ENCODE measurements at regions not wholly inside any gene's neighbourhood (a gene's known extent, or its start where the extent isn't known, plus 50 kb on each side); places are given as distances from the start of the nearest gene placed in this dataset.

DNA sequence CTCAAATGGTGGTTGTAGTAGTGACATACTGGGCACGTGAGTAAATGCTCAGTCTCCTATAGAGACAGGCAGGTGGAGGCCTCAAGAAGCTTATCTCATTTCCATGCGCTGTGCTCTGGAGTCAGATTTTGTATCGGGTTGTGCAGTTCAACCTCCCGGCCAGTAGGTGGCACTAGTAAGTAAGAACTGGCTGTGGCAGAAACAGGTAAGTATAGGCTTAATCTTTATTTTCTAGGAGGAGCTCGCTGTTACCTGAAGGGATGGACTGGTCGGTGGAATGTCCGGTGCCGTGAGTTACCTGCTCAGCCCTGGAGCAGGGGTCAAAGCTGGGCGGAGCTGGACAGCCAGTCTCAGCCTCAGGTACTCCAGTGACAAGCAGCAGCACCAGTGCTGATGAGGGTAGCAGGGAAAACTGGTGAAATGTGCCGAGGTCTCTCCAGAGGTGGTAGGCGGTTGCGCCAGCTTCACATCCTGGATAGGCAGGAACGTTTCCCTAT lies 880.1 kb upstream of the SEMA6A start:
- Histone ChIP-seq H2AK5ac (ENCODE audit: low read depth, low read length) (no peak overlapping the region), H3K36me3 (replicated peaks in 1 of 2; ENCODE audit: control insufficient read depth in 2 of 2, insufficient read depth in 2 of 2, low read length in 2 of 2) (no peaks in the 10 kb centered on the region), H2BK15ac (ENCODE audit: low read length) (no peak overlapping the region), H3K4me1 (ENCODE audit: control insufficient read depth in 2 of 2, insufficient read depth in 1 of 2, low read depth in 1 of 2, low read length in 2 of 2) (no peaks in the 10 kb centered on the region), H2AFZ (ENCODE audit: low read length) (no peak overlapping the region), H3K27me3 (ENCODE audit: control insufficient read depth in 3 of 3, insufficient read depth in 3 of 3, low read depth in 1 of 3, low read length in 3 of 3) (no peaks in the 10 kb centered on the region), H2BK12ac (ENCODE audit: low read length) (no peak overlapping the region), H2BK120ac (ENCODE audit: low read depth, low read length) (no peak overlapping the region), H3K14ac (ENCODE audit: low read length) (no peak overlapping the region), H3K4ac (ENCODE audit: low read length) (no peak overlapping the region), H3K9ac (ENCODE audit: low read depth, low read length, poor library complexity) (no peak overlapping the region), H3K23ac (ENCODE audit: low read depth, low read length, poor library complexity) (no peak overlapping the region), H3K4me2 (ENCODE audit: insufficient read depth, low read length, poor library complexity, severe bottlenecking) (peak overlapping the region; percentile 41), H4K91ac (ENCODE audit: low read depth, low read length, poor library complexity) (no peak overlapping the region), H2BK5ac (ENCODE audit: low read length) (no peak overlapping the region), H3K27ac (replicated peaks; ENCODE audit: low read length) (no peak overlapping the region), H3K4me3 (ENCODE audit: low read length in 2 of 2) (peak overlapping the region in 1 of 2 donors; percentile 75), H4K8ac (ENCODE audit: low read depth, low read length) (no peak overlapping the region), H3K18ac (ENCODE audit: low read length) (no peak overlapping the region), H3K79me1 (ENCODE audit: low read depth, low read length) (no peaks in the 10 kb centered on the region), H3K9me3 (replicated peaks in 1 of 2; ENCODE audit: control insufficient read depth in 2 of 2, insufficient read depth in 1 of 2, low read depth in 1 of 2, low read length in 2 of 2) (no peaks in the 10 kb centered on the region)
- peak; percentile 9 for DNase-seq (ENCODE audit: low spot score)
- WGBS, 2 donors (ENCODE audit: extremely low coverage in 2 of 2, insufficient read length in 2 of 2, insufficient replicate concordance in 1 of 2) = no CpG with 5 or more reads among the region's 13 CpGs

GRCh38 chr5:117436846-117437245 lies 862.2 kb upstream of the SEMA6A start:
- no peak overlapping the region for H2AK5ac ChIP-seq (ENCODE audit: low read depth, low read length)
- H3K27ac ChIP-seq (replicated peaks; ENCODE audit: low read length) = no peak overlapping the region
- H2AFZ ChIP-seq (ENCODE audit: low read length) = no peak overlapping the region
- no peak overlapping the region for H3K14ac ChIP-seq (ENCODE audit: low read length)
- no peak overlapping the region for H2BK5ac ChIP-seq (ENCODE audit: low read length)
- H3K36me3 ChIP-seq (replicated peaks in 1 of 2; ENCODE audit: control insufficient read depth in 2 of 2, insufficient read depth in 2 of 2, low read length in 2 of 2) = no peaks in the 10 kb centered on the region
- H3K4me2 ChIP-seq (ENCODE audit: insufficient read depth, low read length, poor library complexity, severe bottlenecking) = no peak overlapping the region
- H3K9ac ChIP-seq (ENCODE audit: low read depth, low read length, poor library complexity) = no peak overlapping the region
- H3K79me1 ChIP-seq (ENCODE audit: low read depth, low read length) = no peaks in the 10 kb centered on the region
- peaks cover 0 to 5% of the 10 kb centered on the region in 2 donors for H3K4me1 ChIP-seq (ENCODE audit: control insufficient read depth in 2 of 2, insufficient read depth in 1 of 2, low read depth in 1 of 2, low read length in 2 of 2)
- no peak overlapping the region for H3K23ac ChIP-seq (ENCODE audit: low read depth, low read length, poor library complexity)
- H3K18ac ChIP-seq (ENCODE audit: low read length) = no peak overlapping the region
- H3K4me3 ChIP-seq (ENCODE audit: low read length in 2 of 2) = no peak overlapping the region
- DNase-seq (ENCODE audit: low spot score) = no peak
- WGBS, 2 donors (ENCODE audit: extremely low coverage in 2 of 2, insufficient read length in 2 of 2, insufficient replicate concordance in 1 of 2) = no CpG with 5 or more reads among the region's 4 CpGs
- H4K8ac ChIP-seq (ENCODE audit: low read depth, low read length) = no peak overlapping the region
- H3K9me3 ChIP-seq (replicated peaks in 1 of 2; ENCODE audit: control insufficient read depth in 2 of 2, insufficient read depth in 1 of 2, low read depth in 1 of 2, low read length in 2 of 2) = no peaks in the 10 kb centered on the region
- H2BK12ac ChIP-seq (ENCODE audit: low read length) = no peak overlapping the region
- H2BK15ac ChIP-seq (ENCODE audit: low read length) = no peak overlapping the region
- H4K91ac ChIP-seq (ENCODE audit: low read depth, low read length, poor library complexity) = no peak overlapping the region
- H3K27me3 ChIP-seq (ENCODE audit: control insufficient read depth in 3 of 3, insufficient read depth in 3 of 3, low read depth in 1 of 3, low read length in 3 of 3) = no peaks in the 10 kb centered on the region
- no peak overlapping the region for H2BK120ac ChIP-seq (ENCODE audit: low read depth, low read length)
- H3K4ac ChIP-seq (ENCODE audit: low read length) = no peak overlapping the region

DNA sequence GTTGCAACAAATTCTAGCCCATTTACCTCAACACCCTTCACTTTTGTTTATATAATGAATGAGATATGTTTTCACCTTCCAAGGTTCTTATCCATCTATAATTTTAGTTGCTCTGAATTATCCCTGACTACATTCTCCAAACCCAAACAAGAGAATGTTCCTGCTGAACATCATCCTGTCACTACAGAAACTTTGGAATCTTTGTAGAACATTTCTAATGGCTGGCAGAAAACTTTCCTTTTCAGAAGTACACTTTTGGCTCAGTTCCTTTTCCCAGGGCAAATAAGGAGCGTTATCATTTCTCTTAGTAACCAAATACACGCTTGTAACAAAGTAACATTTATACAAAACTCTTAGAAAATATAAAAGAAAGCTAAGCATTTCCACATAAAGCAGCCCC lies 860.6 kb upstream of the SEMA6A start:
- Histone ChIP-seq H2AFZ (ENCODE audit: low read length) (peak overlapping the region; percentile 35), H3K9me3 (replicated peaks in 1 of 2; ENCODE audit: control insufficient read depth in 2 of 2, insufficient read depth in 1 of 2, low read depth in 1 of 2, low read length in 2 of 2) (no peaks in the 10 kb centered on the region), H3K23ac (ENCODE audit: low read depth, low read length, poor library complexity) (no peak overlapping the region), H4K8ac (ENCODE audit: low read depth, low read length) (no peak overlapping the region), H4K91ac (ENCODE audit: low read depth, low read length, poor library complexity) (no peak overlapping the region), H3K79me1 (ENCODE audit: low read depth, low read length) (no peaks in the 10 kb centered on the region), H3K9ac (ENCODE audit: low read depth, low read length, poor library complexity) (no peak overlapping the region), H3K4ac (ENCODE audit: low read length) (no peak overlapping the region), H3K4me1 (ENCODE audit: control insufficient read depth in 2 of 2, insufficient read depth in 1 of 2, low read depth in 1 of 2, low read length in 2 of 2) (peaks cover 0 to 5% of the 10 kb centered on the region in 2 donors), H3K4me2 (ENCODE audit: insufficient read depth, low read length, poor library complexity, severe bottlenecking) (no peak overlapping the region), H2BK12ac (ENCODE audit: low read length) (no peak overlapping the region), H3K18ac (ENCODE audit: low read length) (no peak overlapping the region), H2BK5ac (ENCODE audit: low read length) (no peak overlapping the region), H3K4me3 (ENCODE audit: low read length in 2 of 2) (no peak overlapping the region), H2BK15ac (ENCODE audit: low read length) (no peak overlapping the region), H3K27me3 (ENCODE audit: control insufficient read depth in 3 of 3, insufficient read depth in 3 of 3, low read depth in 1 of 3, low read length in 3 of 3) (no peaks in the 10 kb centered on the region), H3K14ac (ENCODE audit: low read length) (no peak overlapping the region), H2BK120ac (ENCODE audit: low read depth, low read length) (no peak overlapping the region), H3K27ac (replicated peaks; ENCODE audit: low read length) (no peak overlapping the region), H2AK5ac (ENCODE audit: low read depth, low read length) (no peak overlapping the region), H3K36me3 (replicated peaks in 1 of 2; ENCODE audit: control insufficient read depth in 2 of 2, insufficient read depth in 2 of 2, low read length in 2 of 2) (no peaks in the 10 kb centered on the region)
- WGBS, 2 donors (ENCODE audit: extremely low coverage in 2 of 2, insufficient read length in 2 of 2, insufficient replicate concordance in 1 of 2) = no CpG with 5 or more reads among the region's 2 CpGs
- no peak for DNase-seq (ENCODE audit: low spot score)

DNA sequence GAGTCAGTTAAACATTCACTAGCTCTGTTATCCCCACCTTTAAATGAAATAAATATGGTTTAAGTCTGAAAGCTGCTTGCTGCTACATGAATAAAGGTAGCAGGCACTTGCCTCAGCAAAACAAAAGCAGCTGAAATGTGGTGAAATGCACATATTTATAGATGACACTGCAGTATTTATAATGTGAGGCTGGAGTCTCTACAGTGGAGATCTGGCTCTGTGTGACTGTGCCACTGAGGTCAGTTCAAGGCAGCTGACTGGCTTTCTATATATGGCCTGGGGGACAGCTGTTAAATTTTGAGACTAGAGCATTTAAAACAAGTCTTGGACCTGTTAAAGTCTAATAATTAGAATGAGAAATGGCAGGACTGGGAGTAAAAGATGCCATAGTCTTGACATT lies 859.6 kb upstream of the SEMA6A start:
- Histone ChIP-seq H3K4me3 (ENCODE audit: low read length in 2 of 2) (no peak overlapping the region), H3K18ac (ENCODE audit: low read length) (no peak overlapping the region), H2AFZ (ENCODE audit: low read length) (no peak overlapping the region), H2BK120ac (ENCODE audit: low read depth, low read length) (no peak overlapping the region), H4K91ac (ENCODE audit: low read depth, low read length, poor library complexity) (no peak overlapping the region), H3K79me1 (ENCODE audit: low read depth, low read length) (no peaks in the 10 kb centered on the region), H2BK12ac (ENCODE audit: low read length) (no peak overlapping the region), H3K4ac (ENCODE audit: low read length) (no peak overlapping the region), H4K8ac (ENCODE audit: low read depth, low read length) (no peak overlapping the region), H2BK15ac (ENCODE audit: low read length) (no peak overlapping the region), H3K14ac (ENCODE audit: low read length) (no peak overlapping the region), H2AK5ac (ENCODE audit: low read depth, low read length) (no peak overlapping the region), H3K27me3 (ENCODE audit: control insufficient read depth in 3 of 3, insufficient read depth in 3 of 3, low read depth in 1 of 3, low read length in 3 of 3) (no peaks in the 10 kb centered on the region), H3K4me2 (ENCODE audit: insufficient read depth, low read length, poor library complexity, severe bottlenecking) (no peak overlapping the region), H3K9me3 (replicated peaks in 1 of 2; ENCODE audit: control insufficient read depth in 2 of 2, insufficient read depth in 1 of 2, low read depth in 1 of 2, low read length in 2 of 2) (no peaks in the 10 kb centered on the region), H3K36me3 (replicated peaks in 1 of 2; ENCODE audit: control insufficient read depth in 2 of 2, insufficient read depth in 2 of 2, low read length in 2 of 2) (no peaks in the 10 kb centered on the region), H3K23ac (ENCODE audit: low read depth, low read length, poor library complexity) (no peak overlapping the region), H3K27ac (replicated peaks; ENCODE audit: low read length) (no peak overlapping the region), H3K9ac (ENCODE audit: low read depth, low read length, poor library complexity) (no peak overlapping the region), H2BK5ac (ENCODE audit: low read length) (no peak overlapping the region), H3K4me1 (ENCODE audit: control insufficient read depth in 2 of 2, insufficient read depth in 1 of 2, low read depth in 1 of 2, low read length in 2 of 2) (peaks cover 0 to 5% of the 10 kb centered on the region in 2 donors)
- DNase-seq (ENCODE audit: low spot score) = no peak

All from neuronal stem cell (in vitro differentiated cells).